ENCODE measurements at regions not wholly inside any gene's neighbourhood (a gene's known extent, or its start where the extent isn't known, plus 50 kb on each side); places are given as distances from the start of the nearest gene placed in this dataset.

GRCh38 chr9:111106202-111106601, 67.9 kb upstream of the LPAR1 start:
- TF ChIP-seq, protein P1, sequence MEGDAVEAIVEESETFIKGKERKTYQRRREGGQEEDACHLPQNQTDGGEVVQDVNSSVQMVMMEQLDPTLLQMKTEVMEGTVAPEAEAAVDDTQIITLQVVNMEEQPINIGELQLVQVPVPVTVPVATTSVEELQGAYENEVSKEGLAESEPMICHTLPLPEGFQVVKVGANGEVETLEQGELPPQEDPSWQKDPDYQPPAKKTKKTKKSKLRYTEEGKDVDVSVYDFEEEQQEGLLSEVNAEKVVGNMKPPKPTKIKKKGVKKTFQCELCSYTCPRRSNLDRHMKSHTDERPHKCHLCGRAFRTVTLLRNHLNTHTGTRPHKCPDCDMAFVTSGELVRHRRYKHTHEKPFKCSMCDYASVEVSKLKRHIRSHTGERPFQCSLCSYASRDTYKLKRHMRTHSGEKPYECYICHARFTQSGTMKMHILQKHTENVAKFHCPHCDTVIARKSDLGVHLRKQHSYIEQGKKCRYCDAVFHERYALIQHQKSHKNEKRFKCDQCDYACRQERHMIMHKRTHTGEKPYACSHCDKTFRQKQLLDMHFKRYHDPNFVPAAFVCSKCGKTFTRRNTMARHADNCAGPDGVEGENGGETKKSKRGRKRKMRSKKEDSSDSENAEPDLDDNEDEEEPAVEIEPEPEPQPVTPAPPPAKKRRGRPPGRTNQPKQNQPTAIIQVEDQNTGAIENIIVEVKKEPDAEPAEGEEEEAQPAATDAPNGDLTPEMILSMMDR (IDR thresholded peaks at IDR 0.05; ENCODE audit: poor library complexity, severe bottlenecking) = no peak
- TF ChIP-seq POLR2AphosphoS5 (IDR thresholded peaks at IDR 0.05) = no peak
- TF ChIP-seq, protein P2, sequence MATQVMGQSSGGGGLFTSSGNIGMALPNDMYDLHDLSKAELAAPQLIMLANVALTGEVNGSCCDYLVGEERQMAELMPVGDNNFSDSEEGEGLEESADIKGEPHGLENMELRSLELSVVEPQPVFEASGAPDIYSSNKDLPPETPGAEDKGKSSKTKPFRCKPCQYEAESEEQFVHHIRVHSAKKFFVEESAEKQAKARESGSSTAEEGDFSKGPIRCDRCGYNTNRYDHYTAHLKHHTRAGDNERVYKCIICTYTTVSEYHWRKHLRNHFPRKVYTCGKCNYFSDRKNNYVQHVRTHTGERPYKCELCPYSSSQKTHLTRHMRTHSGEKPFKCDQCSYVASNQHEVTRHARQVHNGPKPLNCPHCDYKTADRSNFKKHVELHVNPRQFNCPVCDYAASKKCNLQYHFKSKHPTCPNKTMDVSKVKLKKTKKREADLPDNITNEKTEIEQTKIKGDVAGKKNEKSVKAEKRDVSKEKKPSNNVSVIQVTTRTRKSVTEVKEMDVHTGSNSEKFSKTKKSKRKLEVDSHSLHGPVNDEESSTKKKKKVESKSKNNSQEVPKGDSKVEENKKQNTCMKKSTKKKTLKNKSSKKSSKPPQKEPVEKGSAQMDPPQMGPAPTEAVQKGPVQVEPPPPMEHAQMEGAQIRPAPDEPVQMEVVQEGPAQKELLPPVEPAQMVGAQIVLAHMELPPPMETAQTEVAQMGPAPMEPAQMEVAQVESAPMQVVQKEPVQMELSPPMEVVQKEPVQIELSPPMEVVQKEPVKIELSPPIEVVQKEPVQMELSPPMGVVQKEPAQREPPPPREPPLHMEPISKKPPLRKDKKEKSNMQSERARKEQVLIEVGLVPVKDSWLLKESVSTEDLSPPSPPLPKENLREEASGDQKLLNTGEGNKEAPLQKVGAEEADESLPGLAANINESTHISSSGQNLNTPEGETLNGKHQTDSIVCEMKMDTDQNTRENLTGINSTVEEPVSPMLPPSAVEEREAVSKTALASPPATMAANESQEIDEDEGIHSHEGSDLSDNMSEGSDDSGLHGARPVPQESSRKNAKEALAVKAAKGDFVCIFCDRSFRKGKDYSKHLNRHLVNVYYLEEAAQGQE (IDR thresholded peaks at IDR 0.05; ENCODE audit: borderline replicate concordance) = no peak
- TF ChIP-seq EZH2 (IDR thresholded peaks at IDR 0.05; ENCODE audit: borderline replicate concordance, insufficient read depth, low read length, poor library complexity, severe bottlenecking) = no peak
- no peak for TF ChIP-seq EP300 (conservative IDR thresholded peaks at IDR 0.05; ENCODE audit: poor library complexity, severe bottlenecking)
- TF ChIP-seq TAF1 (IDR thresholded peaks at IDR 0.05; ENCODE audit: low read depth) = no peak
- no peak for TF ChIP-seq MXI1 (conservative IDR thresholded peaks at IDR 0.05; ENCODE audit: poor library complexity, severe bottlenecking)

All from neural cell (in vitro differentiated cells).